Activated naive CD4-positive, alpha-beta T cell treated with anti-CD3 and anti-CD28 coated beads, Interleukin-2, amount 50 U/mL, for 24 hours (primary cell): ENCODE measurements at regions not wholly inside any gene's neighbourhood (a gene's known extent, or its start where the extent isn't known, plus 50 kb on each side); places are given as distances from the start of the nearest gene placed in this dataset.
"Not testable (repeated sequence)": the region's sequence is repeated elsewhere in the genome, so short reads cannot be mapped to it uniquely, and the experiment has no call there.

Source experiments
- H3K27ac Mint-ChIP-seq: one replicate; pipeline ENCODE4 v1.8.0; 2021; ENCODE audit warnings: mild to moderate bottlenecking, mixed read lengths
- H3K27me3 Mint-ChIP-seq: one replicate; pipeline ENCODE4 v1.8.0; 2021; ENCODE audit warnings: mixed read lengths
- H3K36me3 Mint-ChIP-seq: one replicate; pipeline ENCODE4 v1.8.0; 2021; ENCODE audit warnings: mixed read lengths
- H3K4me1 Mint-ChIP-seq: one replicate; pipeline ENCODE4 v1.8.0; 2021; ENCODE audit warnings: mixed read lengths
- H3K4me3 Mint-ChIP-seq: one replicate; pipeline ENCODE4 v1.8.0; 2021; ENCODE audit warnings: mild to moderate bottlenecking, mixed read lengths
- H3K9me3 Mint-ChIP-seq: one replicate; pipeline ENCODE4 v1.8.0; 2021; ENCODE audit warnings: mixed read lengths

DNA sequence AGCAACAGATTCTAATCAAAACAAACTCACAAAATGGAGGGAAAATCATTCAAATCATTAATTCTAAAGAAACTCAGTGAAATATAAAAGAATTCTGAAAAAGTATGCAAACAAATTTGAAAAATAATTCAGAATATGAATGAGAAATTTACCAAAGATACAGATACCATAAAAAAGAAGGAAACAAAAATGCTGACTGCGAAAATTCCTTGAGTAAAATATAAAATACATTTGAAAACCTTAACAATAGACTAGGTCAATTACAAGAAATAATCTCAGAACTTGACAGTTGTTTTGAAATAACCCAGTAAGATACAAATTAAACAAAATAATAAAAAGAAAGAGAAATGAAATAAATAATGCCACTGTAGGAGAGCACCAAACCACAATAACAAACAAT lies 1289.0 kb downstream of the SLITRK1 start:
- no peak overlapping the region for H3K27ac Mint-ChIP-seq
- H3K4me1 Mint-ChIP-seq = no peaks in the 10 kb centered on the region
- H3K9me3 Mint-ChIP-seq = no peaks in the 10 kb centered on the region
- H3K36me3 Mint-ChIP-seq = no peaks in the 10 kb centered on the region
- H3K27me3 Mint-ChIP-seq = no peaks in the 10 kb centered on the region
- H3K4me3 Mint-ChIP-seq = no peak overlapping the region

GRCh38 chr13:82571653-82572052 lies 1310.6 kb downstream of the SLITRK1 start:
- Mint-ChIP-seq H3K4me3 (no peak overlapping the region), H3K27ac (no peak overlapping the region), H3K9me3 (no peaks in the 10 kb centered on the region), H3K27me3 (no peaks in the 10 kb centered on the region), H3K4me1 (no peaks in the 10 kb centered on the region), H3K36me3 (no peaks in the 10 kb centered on the region)

DNA sequence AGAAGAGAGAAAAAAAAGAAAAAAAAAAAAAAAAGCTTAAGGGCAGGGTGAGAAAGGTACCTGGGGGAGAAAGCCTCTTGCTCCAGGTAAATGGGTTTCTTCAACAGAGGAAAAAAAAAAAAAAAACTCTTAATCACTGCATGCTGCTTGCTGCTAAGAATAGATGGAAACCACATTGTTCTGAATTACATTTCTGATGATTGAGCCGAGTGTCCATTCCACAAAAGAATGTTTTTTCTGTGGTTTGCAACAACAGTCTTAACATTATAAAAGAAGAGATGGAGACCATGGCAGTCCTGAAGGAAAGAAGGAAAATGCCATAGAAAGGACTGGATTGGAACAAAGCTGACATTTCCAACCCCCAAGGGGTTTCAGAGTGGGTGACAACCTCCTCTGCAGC lies 1312.7 kb downstream of the SLITRK1 start:
- H3K27ac Mint-ChIP-seq = no peak overlapping the region
- no peaks in the 10 kb centered on the region for H3K4me1 Mint-ChIP-seq
- no peak overlapping the region for H3K4me3 Mint-ChIP-seq
- no peaks in the 10 kb centered on the region for H3K36me3 Mint-ChIP-seq
- no peaks in the 10 kb centered on the region for H3K27me3 Mint-ChIP-seq
- peaks cover 10% of the 10 kb centered on the region for H3K9me3 Mint-ChIP-seq

- H3K4me1 Mint-ChIP-seq = no peaks in the 10 kb centered on the region
- H3K36me3 Mint-ChIP-seq = no peaks in the 10 kb centered on the region
These were observed 1315.4 kb downstream of the SLITRK1 start for GRCh38 chr13:82566864-82567263.

DNA sequence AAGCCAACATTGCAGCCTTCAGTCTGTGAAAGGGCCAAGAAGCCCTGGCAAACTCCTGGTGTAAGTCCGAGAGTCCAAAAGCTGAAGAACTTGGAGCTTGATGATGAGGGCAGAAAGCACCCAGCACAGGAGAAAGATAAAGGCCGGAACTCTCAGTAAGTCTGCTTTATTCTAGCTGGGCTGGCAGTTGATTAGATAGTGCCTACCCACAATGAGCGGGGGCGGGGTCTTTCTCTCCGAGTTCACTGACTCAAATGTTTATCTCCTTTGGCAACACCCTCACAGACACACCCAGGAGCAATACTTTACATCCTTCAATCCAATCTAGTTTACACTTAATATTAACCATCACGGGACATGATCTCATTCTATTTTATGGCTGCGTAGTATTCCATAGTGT lies 1317.1 kb downstream of the SLITRK1 start:
- no peaks in the 10 kb centered on the region for H3K27me3 Mint-ChIP-seq
- H3K36me3 Mint-ChIP-seq = no peaks in the 10 kb centered on the region

More at GRCh38 chr13:82566864-82567263, 1315.4 kb downstream of the SLITRK1 start:
- Mint-ChIP-seq H3K27me3 (no peaks in the 10 kb centered on the region), H3K9me3 (peaks cover 10% of the 10 kb centered on the region), H3K27ac (no peak overlapping the region), H3K4me3 (no peak overlapping the region)

DNA sequence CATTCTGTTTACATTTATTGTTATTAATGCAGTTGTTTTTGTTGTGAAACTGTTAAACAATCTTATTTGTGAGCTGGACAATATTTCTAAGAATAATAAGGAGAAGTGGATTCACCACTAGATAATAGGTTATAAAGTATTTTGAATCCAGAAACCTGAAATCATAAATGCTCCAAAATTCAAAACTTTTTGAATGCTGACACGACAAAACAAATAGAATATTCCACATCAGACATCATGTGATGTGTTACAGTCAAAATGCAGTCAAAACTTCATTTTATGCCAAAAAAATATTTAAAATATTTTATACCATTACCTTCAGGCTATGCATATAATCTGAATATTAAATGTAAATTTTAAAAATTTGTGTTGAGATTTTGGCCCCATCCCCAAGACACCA lies 1321.4 kb downstream of the SLITRK1 start:
- H3K27me3 Mint-ChIP-seq = no peaks in the 10 kb centered on the region
- peaks cover 3% of the 10 kb centered on the region for H3K9me3 Mint-ChIP-seq
- no peaks in the 10 kb centered on the region for H3K4me1 Mint-ChIP-seq
- H3K36me3 Mint-ChIP-seq = no peaks in the 10 kb centered on the region
- H3K4me3 Mint-ChIP-seq = no peak overlapping the region
- no peak overlapping the region for H3K27ac Mint-ChIP-seq

More for the DNA sequence above, 1317.1 kb downstream of the SLITRK1 start:
- Mint-ChIP-seq H3K4me1 (no peaks in the 10 kb centered on the region), H3K9me3 (peaks cover 10% of the 10 kb centered on the region), H3K27ac (no peak overlapping the region), H3K4me3 (no peak overlapping the region)

DNA sequence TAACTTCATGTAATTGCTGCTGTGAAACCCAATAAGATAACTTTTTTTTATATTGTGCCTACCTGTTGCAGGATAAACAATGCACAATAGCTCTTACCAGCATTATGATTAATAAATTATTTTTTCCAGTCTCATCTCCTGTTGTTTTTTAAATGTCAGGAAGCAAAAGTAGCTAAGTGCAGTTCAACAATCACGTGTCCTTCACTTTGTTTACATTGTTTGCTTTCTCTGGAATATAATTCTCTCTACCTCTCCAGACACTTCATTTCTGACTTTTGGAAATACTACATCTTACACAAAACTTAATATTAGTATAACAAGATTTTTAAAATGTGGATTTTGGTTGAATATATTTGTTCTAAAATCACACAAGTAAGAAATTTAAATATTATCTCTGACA lies 1359.4 kb downstream of the SLITRK1 start:
- H3K36me3 Mint-ChIP-seq = no peaks in the 10 kb centered on the region
- H3K9me3 Mint-ChIP-seq = no peaks in the 10 kb centered on the region
- no peaks in the 10 kb centered on the region for H3K4me1 Mint-ChIP-seq
- no peak overlapping the region for H3K4me3 Mint-ChIP-seq
- H3K27ac Mint-ChIP-seq = no peak overlapping the region
- H3K27me3 Mint-ChIP-seq = no peaks in the 10 kb centered on the region

DNA sequence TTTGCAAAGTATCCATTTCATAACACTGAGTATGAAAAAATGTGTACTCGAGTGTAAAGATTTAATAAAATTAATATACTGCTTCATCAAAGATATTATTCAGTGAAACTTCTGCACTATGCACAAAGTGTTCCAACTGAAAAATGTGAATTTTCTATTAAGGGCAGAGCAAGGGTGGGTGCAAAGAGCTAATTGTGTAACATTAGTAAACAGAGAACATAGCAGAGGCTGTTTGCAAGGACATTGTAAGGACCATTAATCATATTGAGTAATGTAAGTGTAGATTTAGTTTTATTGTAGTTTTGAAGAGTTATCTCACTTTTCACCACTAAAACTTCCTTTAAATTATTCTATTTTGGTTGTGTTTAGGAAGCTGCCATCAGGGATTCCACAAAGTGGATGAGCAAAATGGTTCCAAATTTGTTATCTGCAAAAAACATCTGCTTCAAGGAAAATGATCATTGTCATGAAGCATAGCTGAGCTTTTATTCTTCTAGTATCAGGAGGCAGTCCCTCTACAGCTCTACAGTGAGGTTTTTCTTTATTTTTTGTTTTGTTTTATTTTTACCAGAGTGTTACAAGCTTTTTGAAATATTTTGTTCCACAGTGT lies 1375.4 kb downstream of the SLITRK1 start:
- Mint-ChIP-seq H3K9me3 (no peaks in the 10 kb centered on the region), H3K27me3 (no peaks in the 10 kb centered on the region), H3K4me3 (no peak overlapping the region), H3K27ac (no peak overlapping the region), H3K4me1 (no peaks in the 10 kb centered on the region), H3K36me3 (no peaks in the 10 kb centered on the region)

GRCh38 chr13:82501834-82502233 lies 1380.4 kb downstream of the SLITRK1 start:
- no peak overlapping the region for H3K27ac Mint-ChIP-seq
- H3K27me3 Mint-ChIP-seq = no peaks in the 10 kb centered on the region
- no peaks in the 10 kb centered on the region for H3K4me1 Mint-ChIP-seq
- no peaks in the 10 kb centered on the region for H3K9me3 Mint-ChIP-seq
- no peak overlapping the region for H3K4me3 Mint-ChIP-seq
- no peaks in the 10 kb centered on the region for H3K36me3 Mint-ChIP-seq

DNA sequence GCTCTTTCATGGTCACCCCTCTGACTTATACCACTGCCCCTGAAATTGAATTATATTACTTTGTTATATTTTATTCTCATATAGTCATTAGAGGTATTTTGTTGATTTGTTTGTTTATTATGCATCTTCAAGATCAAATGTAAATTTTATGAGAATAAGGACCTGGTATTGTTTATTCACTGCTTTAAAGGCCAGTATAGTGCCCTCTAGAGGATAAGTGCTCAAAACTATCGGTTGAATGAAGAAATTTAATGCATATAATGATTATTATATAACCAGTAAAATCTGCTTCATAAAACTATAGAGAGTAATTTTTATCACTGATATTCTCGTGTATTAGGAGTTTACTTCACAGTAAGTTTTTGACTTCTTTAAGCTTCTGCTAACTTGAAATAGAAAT lies 1401.9 kb downstream of the SLITRK1 start:
- no peaks in the 10 kb centered on the region for H3K36me3 Mint-ChIP-seq
- H3K27ac Mint-ChIP-seq = no peak overlapping the region
- no peaks in the 10 kb centered on the region for H3K27me3 Mint-ChIP-seq
- no peak overlapping the region for H3K4me3 Mint-ChIP-seq
- H3K9me3 Mint-ChIP-seq = peaks cover 17% of the 10 kb centered on the region
- no peaks in the 10 kb centered on the region for H3K4me1 Mint-ChIP-seq

GRCh38 chr13:82477436-82477835 lies 1404.8 kb downstream of the SLITRK1 start:
- H3K27ac Mint-ChIP-seq = no peak overlapping the region
- no peak overlapping the region for H3K4me3 Mint-ChIP-seq
- no peaks in the 10 kb centered on the region for H3K36me3 Mint-ChIP-seq
- H3K27me3 Mint-ChIP-seq = no peaks in the 10 kb centered on the region
- H3K9me3 Mint-ChIP-seq = peaks cover 18% of the 10 kb centered on the region
- no peaks in the 10 kb centered on the region for H3K4me1 Mint-ChIP-seq

DNA sequence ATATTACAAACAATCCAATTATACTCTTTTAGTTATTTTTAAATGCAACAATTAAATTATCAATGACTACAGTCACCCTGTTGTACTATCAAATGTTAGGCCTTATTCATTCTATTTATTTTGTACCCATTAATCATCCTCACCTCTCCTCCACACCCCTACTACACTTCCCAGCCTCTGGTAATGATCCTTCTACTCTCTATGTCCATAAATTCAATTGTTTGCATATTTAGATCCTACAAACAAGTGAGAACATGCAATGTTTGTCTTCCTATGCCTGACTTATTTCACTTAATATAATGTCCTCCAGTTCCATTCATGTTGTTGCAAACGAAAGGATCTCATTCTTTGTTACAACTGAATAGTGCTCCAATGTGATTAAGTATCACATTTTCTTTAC lies 1414.6 kb downstream of the SLITRK1 start:
- H3K4me1 Mint-ChIP-seq = no peaks in the 10 kb centered on the region
- H3K27ac Mint-ChIP-seq = no peak overlapping the region
- peaks cover 9% of the 10 kb centered on the region for H3K9me3 Mint-ChIP-seq
- no peak overlapping the region for H3K4me3 Mint-ChIP-seq
- H3K36me3 Mint-ChIP-seq = no peaks in the 10 kb centered on the region
- no peaks in the 10 kb centered on the region for H3K27me3 Mint-ChIP-seq

GRCh38 chr13:82459575-82459974 lies 1422.7 kb downstream of the SLITRK1 start:
- not testable (repeated sequence) for H3K27me3 Mint-ChIP-seq, H3K27ac Mint-ChIP-seq, H3K36me3 Mint-ChIP-seq, H3K4me3 Mint-ChIP-seq, H3K4me1 Mint-ChIP-seq, H3K9me3 Mint-ChIP-seq

DNA sequence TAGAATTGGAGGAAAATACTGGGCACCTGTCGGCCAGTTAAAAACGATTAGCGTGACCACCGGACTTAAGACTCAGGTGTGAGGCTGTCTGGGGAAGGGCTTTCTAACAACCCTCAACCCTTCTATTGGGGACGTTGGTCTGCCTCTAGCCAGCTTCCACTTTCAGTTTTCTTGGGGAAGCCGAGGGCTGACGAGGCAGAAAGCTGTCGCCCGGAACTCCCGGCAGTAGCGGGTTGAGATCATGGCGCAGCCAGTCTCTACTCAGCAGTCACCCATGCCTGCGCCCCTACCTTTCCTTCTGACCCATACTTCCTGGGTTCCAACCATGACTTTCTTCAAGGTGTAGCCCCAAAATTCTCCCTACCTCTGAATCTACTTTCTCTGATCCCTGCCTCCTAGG lies 1424.1 kb downstream of the SLITRK1 start:
- no peak overlapping the region for H3K4me3 Mint-ChIP-seq
- H3K27me3 Mint-ChIP-seq = no peaks in the 10 kb centered on the region
- no peaks in the 10 kb centered on the region for H3K36me3 Mint-ChIP-seq
- H3K9me3 Mint-ChIP-seq = peaks cover 8% of the 10 kb centered on the region
- H3K27ac Mint-ChIP-seq = no peak overlapping the region
- no peaks in the 10 kb centered on the region for H3K4me1 Mint-ChIP-seq

DNA sequence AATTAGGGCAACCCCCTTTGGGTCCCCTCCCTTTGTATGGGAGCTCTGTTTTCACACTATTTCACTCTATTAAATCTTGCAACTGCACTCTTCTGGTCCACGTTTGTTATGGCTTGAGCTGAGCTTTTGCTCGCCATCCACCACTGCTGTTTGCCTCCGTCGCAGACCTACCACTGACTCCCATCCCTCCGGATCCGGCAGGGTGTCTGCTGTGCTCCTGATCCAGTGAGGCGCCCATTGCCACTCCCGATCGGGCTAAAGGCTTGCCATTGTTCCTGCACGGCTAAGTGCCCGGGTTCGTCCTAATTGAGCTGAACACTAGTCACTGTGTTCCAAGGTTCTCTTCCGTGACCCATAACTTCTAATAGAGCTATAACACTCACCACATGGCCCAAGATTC lies 1424.7 kb downstream of the SLITRK1 start:
- not testable (repeated sequence) for H3K27ac Mint-ChIP-seq, H3K36me3 Mint-ChIP-seq, H3K27me3 Mint-ChIP-seq, H3K4me3 Mint-ChIP-seq, H3K9me3 Mint-ChIP-seq, H3K4me1 Mint-ChIP-seq

- Mint-ChIP-seq H3K4me1 (no peaks in the 10 kb centered on the region), H3K36me3 (no peaks in the 10 kb centered on the region), H3K27me3 (no peaks in the 10 kb centered on the region), H3K4me3 (no peak overlapping the region), H3K9me3 (peaks cover 21% of the 10 kb centered on the region), H3K27ac (no peak overlapping the region)
These were observed 1434.7 kb downstream of the SLITRK1 start for GRCh38 chr13:82447416-82448077.
